NCI-H2227 treated with DMSO at 0.1 percent for 48 hours (cell line): ENCODE measurements at regions not wholly inside any gene's neighbourhood (a gene's known extent, or its start where the extent isn't known, plus 50 kb on each side); places are given as distances from the start of the nearest gene placed in this dataset.

Source experiments
- DNase-seq: peaks from one replicate; lab custom pipeline; 2025; lab: John Stamatoyannopoulos, UW

DNA sequence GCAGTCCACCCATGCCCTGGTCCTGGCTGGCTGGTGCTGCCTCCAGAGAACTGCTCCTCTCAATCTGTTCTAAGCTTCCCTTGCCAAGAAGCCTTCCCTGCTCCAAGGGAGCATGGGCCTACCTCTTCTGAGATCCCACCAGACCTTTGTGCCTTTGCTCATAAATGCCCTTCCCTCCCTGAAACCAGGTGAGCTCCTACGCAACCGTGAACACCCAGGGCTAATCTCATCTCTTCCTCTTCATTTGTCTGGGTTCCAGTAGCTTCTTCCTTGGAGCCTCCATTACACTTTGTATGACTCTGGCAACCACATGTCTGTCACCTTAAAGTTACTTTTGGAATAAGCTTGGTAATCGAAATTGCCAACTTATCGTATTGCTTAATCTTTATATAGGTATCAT, 270.6 kb downstream of the PBX3 start:
- DNase-seq, result no peak

DNA sequence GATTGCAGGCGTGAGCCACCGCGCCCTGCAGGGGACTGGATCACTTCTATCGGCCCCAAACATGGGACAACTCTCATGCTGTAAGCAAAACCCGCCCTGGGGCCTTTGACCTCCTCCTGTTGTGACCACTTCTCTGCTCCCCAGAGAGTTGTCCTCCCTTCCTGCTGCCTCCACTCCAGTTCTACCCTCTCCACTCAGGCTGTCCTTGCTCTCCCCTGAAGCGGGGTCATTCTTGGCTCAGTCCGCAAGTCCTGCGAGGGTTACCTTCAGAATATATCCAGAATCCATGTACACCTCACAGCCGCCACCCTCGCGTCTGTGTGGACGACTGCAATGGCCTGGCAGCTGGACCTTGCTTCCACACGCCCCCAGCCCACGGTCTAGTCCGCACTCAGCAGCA, 273.7 kb downstream of the PBX3 start:
- no peak for DNase-seq

DNA sequence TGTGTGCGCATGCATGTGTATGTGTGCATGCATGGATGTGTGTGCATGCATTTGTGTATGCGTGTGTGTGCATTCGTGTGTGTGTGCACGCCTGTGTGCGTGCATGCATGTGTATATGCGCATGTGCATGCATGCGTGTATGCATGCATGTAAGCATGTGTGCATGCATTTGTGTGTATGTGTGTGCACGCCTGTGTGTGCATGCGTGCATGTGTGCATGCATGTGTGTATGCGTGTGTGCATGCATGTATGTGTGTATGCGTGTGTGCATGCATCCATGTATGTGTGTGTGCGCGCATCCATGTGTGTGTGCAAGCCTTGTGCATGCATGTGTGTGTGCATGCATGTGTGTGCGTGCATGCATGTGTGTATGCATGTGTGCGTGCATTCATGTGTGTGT, 276.8 kb downstream of the PBX3 start:
- DNase-seq, result no peak

DNA sequence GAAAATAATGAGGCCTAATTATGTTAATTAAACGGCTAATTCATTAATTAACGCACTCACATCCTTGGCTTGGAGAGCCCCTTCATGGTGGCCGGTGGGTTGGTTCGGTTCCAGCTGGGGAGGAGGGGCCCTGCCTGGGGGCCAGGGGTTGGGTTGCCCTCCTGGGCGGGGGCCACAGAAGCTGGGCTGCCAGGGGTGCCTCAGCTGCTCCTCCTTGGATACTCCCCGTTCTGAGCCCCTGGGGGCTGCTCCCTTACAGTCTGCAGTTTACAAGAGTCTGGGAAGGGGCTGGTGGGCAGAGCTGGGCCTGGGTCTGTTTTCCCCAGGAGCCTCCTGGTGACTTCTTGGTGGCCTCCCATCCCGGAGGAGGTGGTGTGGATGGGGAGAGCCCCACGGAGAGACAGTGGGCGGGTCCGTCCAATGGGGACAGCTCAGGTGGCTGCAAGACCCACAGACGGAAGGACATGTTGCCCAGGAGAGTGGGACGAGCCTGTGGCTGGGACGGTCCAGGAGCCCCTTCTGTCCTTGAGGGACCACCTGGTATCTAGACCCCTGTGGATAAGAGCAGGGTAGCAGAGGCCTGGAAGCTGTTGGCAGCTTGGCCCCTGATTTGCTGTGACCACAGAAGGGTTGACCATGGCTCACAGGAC, 277.5 kb downstream of the PBX3 start:
- no peak for DNase-seq

DNA sequence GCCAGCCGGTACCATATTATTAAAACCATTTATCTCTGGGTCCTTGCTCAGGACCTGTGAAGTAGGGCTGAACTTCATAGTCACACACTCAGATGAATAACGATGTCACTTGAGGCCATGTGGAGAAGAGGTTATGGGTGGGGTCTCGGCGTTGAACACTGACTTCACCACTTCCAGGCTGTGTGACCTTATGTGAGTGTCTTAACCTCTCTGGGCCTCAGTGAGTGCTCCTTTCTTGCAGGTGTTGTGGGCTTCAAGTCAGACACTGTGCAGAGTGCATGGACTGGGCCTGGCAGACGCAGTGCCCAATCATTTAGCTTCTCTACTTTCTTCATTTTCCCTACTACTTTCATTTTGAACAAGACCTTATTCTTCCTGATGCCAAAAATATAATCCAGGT, 278.8 kb downstream of the PBX3 start:
- no peak for DNase-seq

DNA sequence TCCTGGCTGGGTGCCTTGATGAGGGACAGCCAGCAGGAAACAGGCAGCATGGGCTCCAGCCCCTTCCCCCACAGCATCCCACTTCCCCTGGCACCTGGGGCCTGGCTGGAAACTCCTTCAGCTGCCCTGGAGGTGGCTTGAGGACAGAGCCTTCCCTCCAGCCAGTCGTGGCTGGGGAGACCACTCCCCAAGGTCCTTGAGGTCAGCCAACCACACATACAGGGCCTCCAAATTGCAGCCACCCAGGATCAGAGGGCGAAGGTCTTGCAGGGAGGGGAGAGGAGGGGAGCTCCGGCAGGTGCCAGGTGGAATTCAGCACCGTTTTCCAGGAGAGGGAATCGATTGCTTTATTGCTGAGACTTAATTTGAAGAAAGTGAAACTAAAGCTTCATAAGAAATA, 280.4 kb downstream of the PBX3 start:
- no peak for DNase-seq

DNA sequence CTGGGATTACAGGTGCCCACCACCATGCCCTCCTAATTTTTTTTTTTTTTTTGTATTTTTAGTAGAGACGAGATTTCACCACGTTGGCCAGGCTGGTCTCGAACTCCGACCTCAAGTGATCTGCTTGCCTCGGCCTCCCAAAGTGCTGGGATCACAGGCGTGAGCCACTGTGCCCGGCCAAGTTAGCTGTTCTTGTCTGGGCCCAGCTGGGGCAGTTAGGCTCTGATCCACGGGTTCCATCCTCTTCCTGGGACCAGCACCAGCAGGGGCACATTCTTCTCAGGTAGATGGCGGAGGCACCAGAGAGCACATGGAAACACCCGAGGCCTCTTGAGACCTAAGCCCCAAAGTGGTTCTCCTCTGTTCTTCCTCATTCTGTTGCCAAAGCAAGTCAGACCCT, 281.6 kb downstream of the PBX3 start:
- no peak for DNase-seq

DNA sequence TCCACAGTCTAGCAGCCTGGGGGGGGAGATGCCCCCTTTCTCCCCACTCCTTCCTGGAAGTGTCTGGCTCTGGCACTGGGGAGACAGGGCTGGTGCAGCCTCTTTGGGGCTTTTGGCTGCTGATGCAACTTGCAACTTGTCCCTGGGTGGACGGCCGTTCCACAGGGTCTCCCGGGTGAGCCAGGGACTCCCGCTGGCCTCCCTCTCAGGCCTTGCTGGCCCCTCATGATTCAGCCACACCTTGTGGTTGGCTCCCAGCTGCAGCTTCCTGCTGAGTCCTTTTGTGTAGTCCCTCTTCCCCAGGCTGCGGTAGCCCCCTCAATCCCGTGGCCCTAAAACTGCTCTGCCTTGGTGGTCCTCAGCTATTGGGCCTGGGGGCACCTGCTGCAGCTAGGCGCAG, 283.5 kb downstream of the PBX3 start:
- no peak for DNase-seq

DNA sequence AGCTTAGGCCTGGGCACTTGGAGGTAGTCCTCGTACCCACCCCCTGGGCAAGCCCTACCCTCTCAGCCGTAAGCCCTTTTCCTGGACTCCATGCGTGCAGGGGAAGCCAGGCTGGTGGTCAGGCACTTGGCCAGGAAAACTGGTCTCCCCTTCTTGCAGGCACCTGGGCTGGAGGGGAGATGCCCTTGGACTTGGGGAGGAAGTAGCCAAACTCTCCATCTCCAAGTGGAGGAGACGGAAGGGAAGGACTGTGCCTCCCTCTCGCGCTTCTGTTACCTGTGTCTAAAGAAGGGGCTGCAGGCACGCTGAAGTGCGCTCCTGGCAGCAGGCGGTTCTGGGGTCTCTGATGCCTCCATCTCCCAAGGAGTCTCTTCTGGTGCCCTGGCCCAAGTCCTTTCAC, 283.9 kb downstream of the PBX3 start:
- DNase-seq, result no peak

DNA sequence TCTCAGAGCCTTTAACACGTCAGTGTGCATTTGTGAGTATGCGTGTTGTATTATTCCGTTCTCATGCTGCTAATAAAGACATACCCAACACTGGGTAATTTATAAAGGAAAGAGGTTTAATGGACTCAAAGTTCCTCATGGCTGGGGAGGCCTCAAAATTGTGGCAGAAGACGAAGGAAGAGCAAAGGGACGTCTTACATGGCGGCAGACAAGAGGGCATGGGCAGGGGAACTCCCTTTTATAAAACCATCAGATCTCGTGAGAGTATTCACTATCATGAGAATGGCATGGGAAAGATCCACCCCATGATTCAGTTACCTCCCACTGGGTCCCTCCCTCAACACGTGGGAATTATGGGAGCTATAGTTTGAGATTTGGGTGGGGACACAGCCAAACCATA, 285.0 kb downstream of the PBX3 start:
- no peak for DNase-seq

DNA sequence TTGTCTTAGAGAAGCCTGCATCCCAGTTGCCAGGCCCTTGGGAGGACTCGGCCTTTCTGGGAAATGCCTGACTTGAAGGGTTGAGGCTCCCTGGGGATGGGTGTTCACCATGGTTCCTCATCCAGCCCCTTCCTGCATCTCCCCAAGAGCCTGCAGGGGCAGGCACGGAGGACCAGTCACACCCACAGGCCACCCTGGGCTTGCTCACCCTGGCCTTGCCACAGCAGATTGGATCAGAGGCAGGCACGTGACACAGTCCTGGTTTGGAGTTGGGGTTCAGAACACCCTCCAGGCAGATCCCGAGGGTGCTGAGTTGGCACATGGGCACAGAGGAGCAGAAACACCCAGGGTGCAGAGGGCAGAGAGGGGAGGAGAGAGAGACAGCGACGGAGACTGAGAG, 286.1 kb downstream of the PBX3 start:
- DNase-seq, result no peak

DNA sequence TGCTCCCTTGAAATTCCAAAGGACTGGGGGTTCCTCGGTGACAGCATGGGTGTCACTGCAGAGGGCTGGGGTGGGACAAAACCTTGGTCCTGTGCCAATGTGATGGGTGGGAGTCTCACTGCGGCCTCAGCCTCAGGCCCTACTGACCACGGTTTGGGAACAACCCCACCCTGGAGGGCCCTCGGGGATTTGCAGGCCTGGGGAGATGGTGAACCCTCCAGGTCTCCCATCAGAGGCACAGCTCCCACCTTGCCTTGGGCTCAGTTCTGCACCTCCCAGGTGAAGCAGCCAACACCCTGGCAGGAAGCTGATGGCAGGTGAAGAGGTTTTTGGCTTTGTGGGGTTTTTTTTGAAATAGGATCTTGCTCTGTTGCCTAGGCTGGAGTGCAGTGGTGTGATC, 286.8 kb downstream of the PBX3 start:
- DNase-seq, result no peak

DNA sequence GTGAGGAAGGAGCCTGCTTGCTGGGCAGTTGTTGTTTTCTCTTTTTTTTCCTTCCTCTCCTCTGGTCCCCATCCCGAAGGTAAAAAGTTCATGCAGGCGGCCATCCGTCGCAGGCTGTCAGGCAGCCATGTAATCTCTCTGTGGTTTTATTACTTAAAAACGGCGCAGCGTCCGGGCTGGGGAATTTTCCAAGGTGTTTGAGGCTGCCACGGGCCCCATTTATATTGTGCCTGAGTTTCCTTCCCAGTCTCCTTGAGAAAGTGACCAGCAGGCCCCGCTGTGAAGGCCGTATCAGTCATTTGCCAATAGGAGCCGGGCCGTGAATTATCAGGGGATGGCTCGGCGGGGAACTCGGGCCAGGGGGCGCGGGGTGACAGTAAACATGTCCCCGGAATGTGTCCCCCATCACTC, 289.7 kb downstream of the PBX3 start:
- DNase-seq, result no peak

DNA sequence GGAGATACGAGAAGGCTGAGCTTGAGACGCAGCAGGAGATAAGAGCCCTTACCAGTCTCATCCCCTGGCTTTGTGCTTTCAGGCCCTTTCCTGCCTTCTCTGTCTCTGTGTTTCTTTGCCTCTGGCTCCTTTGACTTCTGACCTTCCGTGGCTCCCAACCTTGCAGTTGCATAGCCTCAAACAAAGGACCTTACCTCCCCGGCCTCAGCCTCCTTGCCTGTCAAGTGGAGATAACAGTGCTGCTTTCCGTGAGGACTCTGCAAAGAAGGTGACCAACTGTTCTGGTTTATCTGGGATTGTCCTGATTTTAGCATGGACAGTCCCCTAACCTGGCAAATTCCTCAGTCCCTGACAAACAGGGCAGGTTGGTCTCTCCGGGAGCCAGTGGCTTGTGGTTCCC, 287.8 kb upstream of the MVB12B start:
- DNase-seq, result no peak

DNA sequence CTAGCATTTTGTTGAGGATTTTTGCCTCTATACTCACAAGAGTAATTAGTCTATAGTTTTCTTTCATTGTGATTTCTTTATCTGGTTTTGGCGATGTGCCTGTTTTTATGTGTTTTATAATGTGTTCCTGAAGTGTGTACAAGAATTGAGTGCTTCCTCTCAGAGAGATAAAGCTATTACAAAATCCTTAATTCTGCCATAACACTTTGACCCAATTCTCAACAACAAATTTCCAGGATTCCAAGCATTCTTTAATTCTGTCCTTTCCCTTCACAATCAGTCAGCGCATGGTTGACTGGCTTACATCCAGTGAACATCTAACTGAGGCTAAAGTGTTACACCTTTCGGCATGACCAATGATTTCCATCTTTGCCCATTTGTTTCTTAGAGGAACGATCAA, 282.9 kb upstream of the MVB12B start:
- DNase-seq, result no peak

DNA sequence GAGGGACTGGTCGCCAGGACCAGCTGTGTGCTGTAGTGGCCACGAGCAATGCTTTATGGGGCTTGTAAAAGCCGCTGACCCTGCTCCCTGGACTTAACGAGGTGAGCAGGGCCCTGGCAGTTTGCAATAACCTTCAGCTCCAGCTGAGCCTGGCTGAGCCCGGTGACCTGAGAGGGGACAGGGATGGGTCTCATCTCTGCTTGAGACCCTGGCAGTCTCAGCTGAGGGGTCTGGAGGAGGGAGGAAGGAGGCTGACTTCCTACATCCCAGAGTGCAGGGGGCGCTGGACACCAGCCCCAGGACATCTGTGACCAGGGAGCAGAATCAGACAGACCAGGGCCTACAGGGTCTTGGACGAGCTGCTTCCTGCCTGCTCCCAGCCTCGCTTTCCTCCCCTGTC, 277.5 kb upstream of the MVB12B start:
- DNase-seq, result no peak

DNA sequence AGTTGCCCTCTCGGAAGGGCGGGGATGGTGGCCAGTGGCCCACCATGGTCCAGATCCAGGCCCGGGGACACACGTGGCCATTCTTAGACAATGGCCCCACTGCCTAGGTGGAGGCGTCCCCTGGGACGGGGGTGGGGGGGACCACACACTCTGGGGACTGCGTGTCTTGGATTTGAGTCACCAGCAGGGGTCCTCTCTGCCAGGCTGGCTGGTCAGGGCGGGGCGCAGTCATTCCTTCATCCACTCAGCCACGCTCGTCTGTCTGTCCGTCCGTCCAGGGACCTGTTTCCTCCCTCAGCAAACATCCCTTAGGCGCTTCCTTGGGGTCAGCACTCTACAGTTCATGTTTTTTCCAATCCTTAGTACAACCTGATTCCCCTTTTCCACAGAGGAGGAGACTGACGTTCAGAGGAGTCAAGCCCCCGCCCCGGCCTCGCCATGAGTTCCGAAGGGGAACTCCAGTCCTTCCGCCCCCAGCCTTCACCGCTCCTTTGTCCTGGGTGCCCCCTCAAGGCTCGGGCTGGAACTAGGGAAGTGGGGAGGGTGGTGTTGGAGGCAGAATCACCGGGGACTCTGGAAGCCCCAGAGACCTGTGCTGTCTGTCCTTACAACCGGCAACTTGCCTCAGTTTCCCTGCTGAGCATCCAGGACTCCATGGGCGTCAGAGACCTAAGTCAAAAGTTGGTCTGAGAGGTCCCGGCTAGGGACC, 276.6 kb upstream of the MVB12B start:
- DNase-seq, result no peak

DNA sequence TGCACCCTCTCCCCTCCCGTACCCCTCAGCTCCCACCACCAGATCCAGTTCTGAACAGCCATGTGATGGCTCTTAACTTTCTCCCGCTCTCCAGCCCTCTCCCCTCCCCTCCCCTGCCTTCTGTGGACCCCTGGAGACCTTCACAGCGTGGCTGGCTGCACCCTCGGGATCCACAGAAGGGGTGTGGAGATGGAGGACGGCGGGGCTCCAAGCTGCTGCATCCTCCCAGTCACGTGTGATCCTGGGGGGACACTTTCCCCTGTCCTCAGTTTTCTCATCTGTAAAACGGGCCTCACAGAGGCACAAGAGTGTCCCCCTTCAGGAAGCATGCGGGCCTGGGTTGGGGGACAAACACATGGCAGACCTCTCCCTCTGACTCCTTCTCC, 276.0 kb upstream of the MVB12B start:
- no peak for DNase-seq

DNA sequence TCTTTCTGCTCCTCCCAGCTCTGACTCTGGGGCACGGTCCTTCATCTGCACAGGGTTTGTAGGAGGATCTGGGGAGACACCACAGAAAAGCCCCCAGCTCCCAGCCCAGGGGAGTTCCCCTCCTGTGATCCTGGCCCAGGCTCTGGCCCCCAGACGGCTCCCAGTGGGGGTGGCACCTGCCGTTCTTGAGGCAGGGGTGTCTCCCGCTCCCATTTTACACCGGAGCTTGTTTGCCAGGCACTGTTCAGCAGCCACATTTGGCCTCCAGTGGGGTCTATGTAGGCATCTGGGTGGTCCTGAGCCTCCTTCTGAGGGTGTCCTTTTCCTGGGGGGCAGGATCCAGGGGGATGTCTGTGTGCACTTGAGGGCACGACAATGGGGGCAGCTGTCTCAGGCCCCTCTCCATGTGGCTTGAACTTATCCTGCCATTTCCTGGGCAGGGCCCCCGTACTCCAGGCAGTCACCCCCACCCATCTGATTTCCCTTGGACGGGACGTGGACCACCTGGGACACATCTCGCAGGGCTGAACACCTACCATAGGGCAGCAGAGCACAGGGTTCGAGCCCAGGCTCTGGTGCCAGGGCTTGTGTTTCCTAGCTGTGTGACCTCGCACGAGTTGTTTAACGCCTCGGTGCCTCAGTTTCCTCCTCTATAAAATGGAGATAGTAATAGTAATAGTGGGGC, 275.0 kb upstream of the MVB12B start:
- no peak for DNase-seq

DNA sequence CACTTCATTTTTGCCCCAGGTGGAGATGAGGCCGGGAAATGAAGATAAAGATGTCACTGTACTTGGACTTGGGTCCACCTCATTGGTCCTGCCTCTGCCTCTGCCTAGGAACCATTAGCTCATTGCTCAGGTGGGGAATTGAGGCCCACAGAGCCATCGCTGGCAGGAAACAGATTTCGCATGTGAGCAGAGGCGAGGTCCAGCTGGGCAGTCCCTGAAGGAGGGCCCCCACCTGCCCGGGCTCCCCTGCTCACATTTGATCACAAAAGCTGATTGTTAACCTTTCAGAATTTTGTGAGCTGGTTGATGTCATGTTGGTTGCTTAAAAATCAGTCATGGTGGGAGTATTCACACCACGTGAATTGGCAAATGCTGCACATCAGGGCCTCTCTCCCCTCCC, 273.8 kb upstream of the MVB12B start:
- no peak for DNase-seq

DNA sequence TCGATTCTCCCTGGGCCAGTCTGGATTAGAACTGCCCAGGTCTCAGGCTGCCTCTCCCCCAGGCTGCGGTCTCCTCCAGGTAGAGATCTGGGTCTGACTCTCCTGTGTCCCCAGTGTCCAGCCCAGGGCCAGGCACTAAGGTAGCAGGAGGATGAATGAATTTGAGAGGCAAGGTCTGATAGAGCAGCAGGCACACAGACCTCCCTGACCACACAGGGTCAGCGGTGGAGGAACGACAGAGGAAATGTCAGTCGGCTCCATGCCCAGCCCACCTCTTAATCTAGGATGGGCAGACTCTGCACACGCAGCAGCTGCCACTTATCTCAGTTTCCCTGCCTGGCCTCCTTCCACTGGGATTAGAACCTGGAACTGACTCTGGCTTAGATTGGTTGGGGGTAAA, 272.7 kb upstream of the MVB12B start:
- DNase-seq, result no peak

DNA sequence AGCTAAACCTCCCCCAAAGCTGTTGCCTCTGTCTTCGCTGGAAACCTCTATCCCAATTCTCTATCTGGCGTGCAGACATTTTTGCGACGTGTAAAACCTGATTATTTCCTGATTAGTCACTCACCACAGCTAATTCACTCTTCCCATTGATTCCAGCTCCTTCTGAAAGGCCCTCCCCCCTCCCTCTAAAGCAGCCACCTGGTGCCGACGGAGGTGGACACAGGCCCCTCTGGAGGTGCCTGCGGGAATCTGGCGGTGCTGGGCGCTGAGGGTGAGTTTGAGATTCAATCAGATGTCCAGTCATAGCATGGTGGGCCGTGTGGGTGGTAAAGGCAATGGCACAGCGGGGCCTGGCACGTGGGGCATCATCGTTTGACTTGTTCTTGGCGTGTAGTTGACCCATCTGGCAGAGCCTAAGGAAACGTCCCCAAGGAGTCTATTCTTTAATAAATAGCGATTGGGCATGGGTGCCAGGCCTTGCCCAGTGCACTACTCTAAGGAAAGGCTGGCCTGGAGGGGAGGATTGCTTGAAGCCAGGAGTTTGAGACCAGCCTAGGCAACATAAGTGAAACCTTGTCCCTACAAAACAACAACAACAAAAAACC, 271.1 kb upstream of the MVB12B start:
- no peak for DNase-seq

DNA sequence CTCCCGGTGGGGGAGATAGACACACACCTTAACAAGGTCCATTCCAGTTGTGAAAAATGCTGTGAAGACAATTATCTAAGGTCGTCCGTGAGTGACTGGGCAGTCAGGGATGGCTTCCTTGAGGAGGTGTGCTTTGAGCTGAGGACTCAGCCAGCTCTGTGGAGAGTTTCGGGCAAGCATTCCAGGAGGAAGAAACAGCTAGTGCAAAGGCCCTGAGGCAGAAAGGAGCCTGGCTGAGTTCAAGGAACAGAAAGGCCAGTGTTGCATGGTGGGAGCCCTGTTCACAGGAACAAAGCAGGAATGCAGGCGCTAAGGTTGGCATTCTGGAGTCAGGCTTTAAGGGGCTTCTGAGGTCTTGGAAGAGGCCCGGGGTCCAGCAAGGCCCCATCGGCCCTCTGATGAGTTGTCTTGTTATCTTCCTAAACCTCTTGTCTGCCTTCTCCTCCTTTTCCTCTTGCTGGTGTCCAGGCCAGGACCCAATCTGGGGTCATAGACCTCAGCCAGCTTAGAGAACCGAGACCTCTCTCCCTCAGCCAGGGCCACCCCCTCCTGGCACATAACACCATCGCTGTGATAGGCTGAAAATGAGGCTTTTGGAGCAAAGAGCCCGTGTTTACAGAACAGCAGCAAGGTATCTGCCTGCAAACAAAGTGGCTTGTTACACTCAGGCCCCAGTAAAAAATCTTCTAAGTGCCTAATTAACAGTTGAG, 270.2 kb upstream of the MVB12B start:
- no peak for DNase-seq
